Activated CD4-positive, alpha-beta memory T cell treated with anti-CD3 and anti-CD28 coated beads, Interleukin-2, amount 10 ng/mL, durations not matched to agents 7 days and 5 days (primary cell): ENCODE measurements at regions not wholly inside any gene's neighbourhood (a gene's known extent, or its start where the extent isn't known, plus 50 kb on each side); places are given as distances from the start of the nearest gene placed in this dataset.
"Not testable (repeated sequence)": the region's sequence is repeated elsewhere in the genome, so short reads cannot be mapped to it uniquely, and the experiment has no call there.

Source experiments
- CTCF ChIA-PET: fragments of 350-600 bp; sonication (Branson Sonifier 250); formaldehyde crosslinking; loops from one replicate; lab custom pipeline; 2021; ENCODE audit warnings: antibody characterized with exemption, inconsistent platforms; lab: Charles Lee
- POLR2A ChIA-PET: fragments of 350-600 bp; sonication (Branson Sonifier 250); formaldehyde crosslinking; loops from one replicate; lab custom pipeline; 2021; ENCODE audit warnings: antibody characterized with exemption; lab: Charles Lee
- DNase-seq: peaks from one replicate; pipeline ENCODE4 v3.0.0-alpha.2; 2020
- H3K27ac Mint-ChIP-seq: one replicate; pipeline ENCODE4 v1.8.0; 2021; ENCODE audit warnings: mild to moderate bottlenecking, mixed read lengths
- H3K27me3 Mint-ChIP-seq: one replicate; pipeline ENCODE4 v1.8.0; 2021; ENCODE audit warnings: mixed read lengths
- H3K36me3 Mint-ChIP-seq: one replicate; pipeline ENCODE4 v1.8.0; 2021; ENCODE audit warnings: low read depth, mixed read lengths
- H3K4me1 Mint-ChIP-seq: one replicate; pipeline ENCODE4 v1.8.0; 2021; ENCODE audit warnings: mixed read lengths
- H3K4me3 Mint-ChIP-seq: one replicate; pipeline ENCODE4 v1.8.0; 2021; ENCODE audit warnings: mild to moderate bottlenecking, mixed read lengths
- H3K9me3 Mint-ChIP-seq: one replicate; pipeline ENCODE4 v1.8.0; 2021; ENCODE audit warnings: mixed read lengths

- ChIA-PET POLR2A (no interaction called here), CTCF (no interaction called here)
- no peaks in the 10 kb centered on the region for H3K36me3 Mint-ChIP-seq
- H3K4me3 Mint-ChIP-seq, result no peak overlapping the region
- H3K27ac Mint-ChIP-seq, result no peak overlapping the region
- no peaks in the 10 kb centered on the region for H3K9me3 Mint-ChIP-seq
- peaks cover 7% of the 10 kb centered on the region for H3K4me1 Mint-ChIP-seq
- no peak for DNase-seq
- H3K27me3 Mint-ChIP-seq, result peaks cover 14% of the 10 kb centered on the region
Measured at GRCh38 chr10:118956802-118957442, 72.6 kb upstream of the NANOS1 start.

GRCh38 chr10:118957443-118957825, 72.1 kb upstream of the NANOS1 start:
- DNase-seq, result no peak
- no peaks in the 10 kb centered on the region for H3K36me3 Mint-ChIP-seq
- peaks cover 11% of the 10 kb centered on the region for H3K27me3 Mint-ChIP-seq
- H3K9me3 Mint-ChIP-seq, result no peaks in the 10 kb centered on the region
- ChIA-PET POLR2A (no interaction called here), CTCF (no interaction called here)
- no peak overlapping the region for H3K27ac Mint-ChIP-seq
- no peak overlapping the region for H3K4me3 Mint-ChIP-seq
- peaks cover 7% of the 10 kb centered on the region for H3K4me1 Mint-ChIP-seq

GRCh38 chr10:118957966-118958365, 71.5 kb upstream of the NANOS1 start:
- Mint-ChIP-seq H3K4me3 (no peak overlapping the region), H3K36me3 (no peaks in the 10 kb centered on the region), H3K4me1 (peaks cover 7% of the 10 kb centered on the region), H3K9me3 (no peaks in the 10 kb centered on the region), H3K27me3 (peaks cover 10% of the 10 kb centered on the region), H3K27ac (no peak overlapping the region)
- DNase-seq, result no peak
- ChIA-PET POLR2A (no interaction called here), CTCF (no interaction called here)

GRCh38 chr10:118958559-118958958, 71.0 kb upstream of the NANOS1 start:
- Mint-ChIP-seq H3K27me3 (peaks cover 8% of the 10 kb centered on the region), H3K4me1 (peaks cover 7% of the 10 kb centered on the region), H3K9me3 (no peaks in the 10 kb centered on the region), H3K36me3 (no peaks in the 10 kb centered on the region), H3K27ac (no peak overlapping the region), H3K4me3 (no peak overlapping the region)
- POLR2A ChIA-PET, result interaction anchor here (1.1 kb wide), 1 partner anchor 50 kb away, joined by 3 read pairs; no protein-coding TSS in a partner anchor
- CTCF ChIA-PET, result no interaction called here
- DNase-seq, result no peak

- DNase-seq, result peak; percentile 24
- ChIA-PET POLR2A (interaction anchor here (1.1 kb wide), 1 partner anchor 49 kb away, joined by 3 read pairs; no protein-coding TSS in a partner anchor), CTCF (interaction anchor here (0.6 kb wide), 1 partner anchor 703 kb away, joined by 4 read pairs; no protein-coding TSS in a partner anchor)
- no peaks in the 10 kb centered on the region for H3K36me3 Mint-ChIP-seq
- H3K27ac Mint-ChIP-seq, result no peak overlapping the region
- H3K27me3 Mint-ChIP-seq, result peaks cover 11% of the 10 kb centered on the region
- H3K4me3 Mint-ChIP-seq, result no peak overlapping the region
- no peaks in the 10 kb centered on the region for H3K9me3 Mint-ChIP-seq
- peaks cover 7% of the 10 kb centered on the region for H3K4me1 Mint-ChIP-seq
Measured at GRCh38 chr10:118958984-118959925, 70.3 kb upstream of the NANOS1 start.

- CTCF ChIA-PET, result interaction anchor here (0.6 kb wide), 1 partner anchor 701 kb away, joined by 4 read pairs; no protein-coding TSS in a partner anchor
- Mint-ChIP-seq H3K4me3 (no peak overlapping the region), H3K36me3 (no peaks in the 10 kb centered on the region), H3K27ac (no peak overlapping the region), H3K9me3 (no peaks in the 10 kb centered on the region), H3K4me1 (peaks cover 7% of the 10 kb centered on the region), H3K27me3 (peaks cover 8% of the 10 kb centered on the region)
- POLR2A ChIA-PET, result no interaction called here
- DNase-seq, result no peak
Measured at GRCh38 chr10:118960157-118961090, 69.1 kb upstream of the NANOS1 start.

- no peak for DNase-seq
- no peak overlapping the region for H3K4me3 Mint-ChIP-seq
- peaks cover 7% of the 10 kb centered on the region for H3K4me1 Mint-ChIP-seq
- ChIA-PET POLR2A (no interaction called here), CTCF (no interaction called here)
- H3K36me3 Mint-ChIP-seq, result no peaks in the 10 kb centered on the region
- no peak overlapping the region for H3K27ac Mint-ChIP-seq
- no peaks in the 10 kb centered on the region for H3K9me3 Mint-ChIP-seq
- peaks cover 7% of the 10 kb centered on the region for H3K27me3 Mint-ChIP-seq
Measured at GRCh38 chr10:118961436-118961835, 68.1 kb upstream of the NANOS1 start.

GRCh38 chr10:118962331-118962868, 67.1 kb upstream of the NANOS1 start:
- H3K4me1 Mint-ChIP-seq, H3K27me3 Mint-ChIP-seq, CTCF ChIA-PET, DNase-seq, POLR2A ChIA-PET, H3K9me3 Mint-ChIP-seq, H3K4me3 Mint-ChIP-seq, H3K27ac Mint-ChIP-seq, H3K36me3 Mint-ChIP-seq: not testable (repeated sequence)

- no peaks in the 10 kb centered on the region for H3K9me3 Mint-ChIP-seq
- ChIA-PET CTCF (no interaction called here), POLR2A (no interaction called here)
- no peak overlapping the region for H3K4me3 Mint-ChIP-seq
- no peak for DNase-seq
- H3K27me3 Mint-ChIP-seq, result peaks cover 8% of the 10 kb centered on the region
- peaks cover 7% of the 10 kb centered on the region for H3K4me1 Mint-ChIP-seq
- H3K27ac Mint-ChIP-seq, result no peak overlapping the region
- H3K36me3 Mint-ChIP-seq, result no peaks in the 10 kb centered on the region
Measured at GRCh38 chr10:118963341-118963740, 66.2 kb upstream of the NANOS1 start.

- no peak overlapping the region for H3K27ac Mint-ChIP-seq
- H3K27me3 Mint-ChIP-seq, result peaks cover 8% of the 10 kb centered on the region
- no peak overlapping the region for H3K4me3 Mint-ChIP-seq
- DNase-seq, result no peak
- H3K36me3 Mint-ChIP-seq, result no peaks in the 10 kb centered on the region
- peaks cover 6% of the 10 kb centered on the region for H3K4me1 Mint-ChIP-seq
- no peaks in the 10 kb centered on the region for H3K9me3 Mint-ChIP-seq
- ChIA-PET POLR2A (no interaction called here), CTCF (no interaction called here)
Measured at GRCh38 chr10:118963933-118964332, 65.6 kb upstream of the NANOS1 start.

- H3K27me3 Mint-ChIP-seq, result peaks cover 11% of the 10 kb centered on the region
- POLR2A ChIA-PET, H3K36me3 Mint-ChIP-seq, H3K4me3 Mint-ChIP-seq, H3K27ac Mint-ChIP-seq, DNase-seq, H3K4me1 Mint-ChIP-seq, CTCF ChIA-PET, H3K9me3 Mint-ChIP-seq: not testable (repeated sequence)
Measured at GRCh38 chr10:118964476-118964875, 65.0 kb upstream of the NANOS1 start.

GRCh38 chr10:118965096-118965495, 64.4 kb upstream of the NANOS1 start:
- ChIA-PET CTCF (no interaction called here), POLR2A (no interaction called here)
- no peak overlapping the region for H3K27ac Mint-ChIP-seq
- peaks cover 11% of the 10 kb centered on the region for H3K27me3 Mint-ChIP-seq
- no peak for DNase-seq
- no peak overlapping the region for H3K4me3 Mint-ChIP-seq
- no peaks in the 10 kb centered on the region for H3K4me1 Mint-ChIP-seq
- H3K9me3 Mint-ChIP-seq, result no peaks in the 10 kb centered on the region
- H3K36me3 Mint-ChIP-seq, result no peaks in the 10 kb centered on the region
